Heart left ventricle (tissue), 13 donors: ENCODE measurements at regions not wholly inside any gene's neighbourhood (a gene's known extent, or its start where the extent isn't known, plus 50 kb on each side); places are given as distances from the start of the nearest gene placed in this dataset.

ENCODE experiments used
- POLR2A ChIP-seq, 2 donors: fragments of 450-650 bp; IDR thresholded peaks; one replicate each; pipeline ENCODE4 v1.6.1; 2017; ENCODE audit warnings: antibody characterized with exemption in 2 of 2, mild to moderate bottlenecking in 2 of 2, moderate library complexity in 2 of 2
- TF ChIP-seq, protein P1 (sequence below), 12 donors: fragments of 200-600 bp; sonication (generic) in 4 of 12; IDR thresholded peaks; one replicate each; pipeline versions ENCODE4 v1.5.0 to v1.8.0; 2018 to 2022; ENCODE audit warnings: antibody characterized with exemption in 12 of 12, mild to moderate bottlenecking in 5 of 12
- donor health status: ischemic (EF 13 %, LVEDD 7.1; RV severe dilation, severe dysfunction).
- donor health status: DM: no; HTN: yes; CAD: no.
- donor health status: DM: no; HTN: no; CAD: no.
- donor health status: ischemic (EF 25% LVEDD 6.9; RV normal size, moderate dysfunction).
- donor health status: ischemic (EF 25% LVEDD 5.7; RV mildly dilated, moderate dysfunction).
- donor health status: ischemic (EF 35%, LVEDD 5.7; RV mildly dilated, moderate dysfunction).
- donor health status: nonischemic (EF 11% LVEDD 7.7; RV severe dilation, severe dysfunction).
- donor health status: DM: yes; HTN: yes; CAD: no.
- donor health status: PGD.
- donor health status: ischemic (EF 29% LVEDD 5.4; RV normal size, mild dysfunction).
- donor health status: nonischemic (EF 23%, LVEDD 6.1; RV moderate dilation, normal function).

- TF ChIP-seq, protein P1, sequence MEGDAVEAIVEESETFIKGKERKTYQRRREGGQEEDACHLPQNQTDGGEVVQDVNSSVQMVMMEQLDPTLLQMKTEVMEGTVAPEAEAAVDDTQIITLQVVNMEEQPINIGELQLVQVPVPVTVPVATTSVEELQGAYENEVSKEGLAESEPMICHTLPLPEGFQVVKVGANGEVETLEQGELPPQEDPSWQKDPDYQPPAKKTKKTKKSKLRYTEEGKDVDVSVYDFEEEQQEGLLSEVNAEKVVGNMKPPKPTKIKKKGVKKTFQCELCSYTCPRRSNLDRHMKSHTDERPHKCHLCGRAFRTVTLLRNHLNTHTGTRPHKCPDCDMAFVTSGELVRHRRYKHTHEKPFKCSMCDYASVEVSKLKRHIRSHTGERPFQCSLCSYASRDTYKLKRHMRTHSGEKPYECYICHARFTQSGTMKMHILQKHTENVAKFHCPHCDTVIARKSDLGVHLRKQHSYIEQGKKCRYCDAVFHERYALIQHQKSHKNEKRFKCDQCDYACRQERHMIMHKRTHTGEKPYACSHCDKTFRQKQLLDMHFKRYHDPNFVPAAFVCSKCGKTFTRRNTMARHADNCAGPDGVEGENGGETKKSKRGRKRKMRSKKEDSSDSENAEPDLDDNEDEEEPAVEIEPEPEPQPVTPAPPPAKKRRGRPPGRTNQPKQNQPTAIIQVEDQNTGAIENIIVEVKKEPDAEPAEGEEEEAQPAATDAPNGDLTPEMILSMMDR (IDR thresholded peaks at IDR 0.05): no peak
- TF ChIP-seq POLR2A (IDR thresholded peaks at IDR 0.05): no peak
These were observed 332.9 kb upstream of the RBMS1 start for GRCh38 chr2:160826496-160826895.
